ENCODE measurements at regions not wholly inside any gene's neighbourhood (a gene's known extent, or its start where the extent isn't known, plus 50 kb on each side); places are given as distances from the start of the nearest gene placed in this dataset.
"Not testable (repeated sequence)": the region's sequence is repeated elsewhere in the genome, so short reads cannot be mapped to it uniquely, and the experiment has no call there.

DNA sequence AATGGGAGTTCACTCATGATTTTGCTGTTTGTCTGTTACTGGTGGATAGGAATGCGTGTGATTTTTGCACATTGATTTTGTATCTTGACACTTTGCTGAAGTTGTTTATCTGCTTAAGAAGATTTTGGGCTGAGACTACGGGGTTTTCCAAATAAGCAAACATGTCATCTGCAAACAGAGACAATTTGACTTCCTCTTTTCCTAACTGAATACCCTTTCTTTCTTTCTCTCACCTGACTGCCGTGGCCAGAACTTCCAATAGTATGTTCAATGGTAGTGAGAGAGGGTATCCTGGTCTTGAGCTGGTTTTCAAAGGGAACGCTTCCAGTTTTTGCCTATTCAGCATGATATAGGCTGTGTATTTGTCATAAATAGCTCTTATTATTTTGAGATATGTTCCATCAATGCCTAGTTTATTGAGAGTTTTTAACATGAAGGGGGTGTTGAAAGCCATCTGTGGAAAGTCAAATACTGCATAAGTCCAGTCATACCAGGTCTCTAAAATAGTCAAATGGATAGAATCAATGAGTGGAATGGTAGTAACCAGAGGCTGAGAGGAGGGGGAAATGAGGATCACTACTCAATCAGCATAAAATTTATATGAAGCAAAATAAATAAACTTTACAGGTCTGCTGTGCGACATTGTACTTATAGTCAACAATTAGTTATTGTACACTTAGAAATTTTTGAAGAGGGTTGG is 610.4 kb upstream of the ADGRB3 start:
- no peak for DNase-seq (ENCODE audit: low read depth)

- not testable (repeated sequence) for DNase-seq (ENCODE audit: low read depth)
Observed at GRCh38 chr6:68022968-68023367, 612.1 kb upstream of the ADGRB3 start.

DNA sequence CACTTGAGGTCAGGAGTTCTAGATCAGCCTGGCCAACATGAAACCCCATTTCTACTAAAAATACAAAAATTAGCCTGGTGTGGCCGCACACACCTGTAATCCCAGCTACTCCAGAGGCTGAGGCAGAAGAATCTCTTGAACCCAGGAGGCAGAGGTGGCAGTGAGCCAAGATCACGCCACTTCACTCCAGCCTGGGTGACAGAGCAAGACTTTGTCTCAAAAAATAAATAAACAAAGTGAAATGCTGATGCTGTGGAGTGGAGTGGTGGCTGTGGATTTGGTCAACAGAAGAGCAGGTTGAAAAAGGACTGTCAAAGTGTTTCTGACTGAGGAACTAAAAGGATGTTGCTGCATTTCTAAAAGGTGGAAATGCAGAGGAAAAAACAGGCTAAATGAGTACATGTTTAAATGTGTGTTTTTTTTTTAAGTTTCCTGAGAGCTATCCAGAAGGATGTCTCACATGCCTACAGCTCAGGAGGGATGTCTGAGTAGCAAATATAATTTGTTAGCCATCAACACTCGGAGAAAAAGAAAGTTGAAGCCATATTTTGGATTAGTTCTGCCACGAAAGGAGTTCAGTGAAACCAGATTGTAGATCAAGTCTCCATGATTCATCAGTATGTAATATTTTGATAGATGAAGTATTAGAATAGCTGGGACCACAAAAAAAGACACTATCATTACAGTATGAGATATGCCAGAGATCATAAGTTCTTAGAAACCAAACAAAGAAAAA is 621.1 kb upstream of the ADGRB3 start:
- DNase-seq (ENCODE audit: low read depth): peak; percentile 34

DNA sequence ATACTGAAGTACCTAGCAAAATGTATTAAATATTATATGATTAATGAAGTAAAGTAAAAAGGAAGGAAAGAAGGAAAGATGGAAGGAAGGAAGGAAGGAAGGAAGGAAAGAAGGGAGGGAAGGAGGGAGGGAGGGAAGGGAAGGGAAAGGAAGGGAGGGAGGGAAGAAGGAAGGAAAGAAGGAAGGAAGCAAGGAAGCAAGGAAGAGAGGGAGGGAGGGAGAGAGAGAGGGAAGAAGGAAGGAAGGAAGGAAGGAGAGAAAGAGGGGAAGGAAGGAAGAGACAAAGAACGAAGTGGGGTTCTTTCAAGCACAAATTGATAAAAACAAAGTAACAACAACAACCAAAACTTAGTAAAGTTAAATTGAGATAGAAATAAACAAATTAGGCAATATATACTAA is 622.3 kb upstream of the ADGRB3 start:
- no peak for DNase-seq (ENCODE audit: low read depth)

DNA sequence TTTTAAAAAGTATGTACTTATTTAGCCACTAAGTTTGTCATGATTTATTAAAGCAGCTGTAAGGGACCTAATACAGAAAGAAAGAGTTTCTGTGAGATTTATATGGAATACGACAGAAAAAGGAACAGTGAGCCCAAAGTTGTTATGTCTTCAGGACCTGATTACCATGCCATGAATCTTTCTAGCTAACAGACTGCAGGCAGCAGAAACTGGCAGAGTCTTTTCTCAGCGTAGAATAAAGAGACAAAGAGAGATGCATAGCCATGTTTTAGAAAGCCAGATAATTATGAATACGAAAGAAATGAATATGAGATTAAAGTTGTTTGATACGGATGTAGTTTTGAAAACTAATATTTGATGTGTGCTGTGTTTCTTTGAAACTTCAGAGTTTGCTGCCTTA is 624.1 kb upstream of the ADGRB3 start:
- DNase-seq (ENCODE audit: low read depth): no peak

GRCh38 chr6:68008445-68008844 is 626.6 kb upstream of the ADGRB3 start:
- peak; percentile 76 for DNase-seq (ENCODE audit: low read depth)

- DNase-seq (ENCODE audit: low read depth): no peak
Observed at GRCh38 chr6:68007717-68008116, 627.4 kb upstream of the ADGRB3 start.

GRCh38 chr6:67986694-67987232 is 648.3 kb upstream of the ADGRB3 start:
- DNase-seq (ENCODE audit: low read depth): peak; percentile 34

DNA sequence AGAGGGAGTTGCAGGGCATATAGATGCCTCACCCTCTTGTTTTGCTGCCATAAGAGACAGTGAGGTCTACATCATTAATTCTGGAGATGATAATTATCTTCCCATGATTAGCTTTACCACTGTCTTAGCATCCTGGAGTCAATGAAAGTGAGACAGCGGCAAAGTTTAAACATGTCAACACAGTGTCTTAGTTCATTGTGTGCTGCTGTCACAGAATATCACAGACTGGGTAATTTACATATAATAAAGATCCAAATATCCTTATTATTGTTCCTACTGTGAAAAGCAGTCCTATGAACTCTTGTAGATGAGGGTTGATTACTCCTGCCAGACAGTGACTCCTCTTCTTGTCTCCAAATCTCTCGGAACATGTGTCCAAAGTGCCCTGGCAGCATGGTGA is 658.6 kb upstream of the ADGRB3 start:
- DNase-seq (ENCODE audit: low read depth): no peak

- DNase-seq (ENCODE audit: low read depth): no peak
Observed at GRCh38 chr6:67974931-67975330, 660.2 kb upstream of the ADGRB3 start.

GRCh38 chr6:67971812-67972211 is 663.3 kb upstream of the ADGRB3 start:
- DNase-seq (ENCODE audit: low read depth): no peak

- peak; percentile 44 for DNase-seq (ENCODE audit: low read depth)
Observed at GRCh38 chr6:67966830-67967229, 668.3 kb upstream of the ADGRB3 start.

GRCh38 chr6:67956352-67956751 is 678.7 kb upstream of the ADGRB3 start:
- no peak for DNase-seq (ENCODE audit: low read depth)

- peak; percentile 50 for DNase-seq (ENCODE audit: low read depth)
Observed at GRCh38 chr6:67952948-67953347, 682.1 kb upstream of the ADGRB3 start.

DNA sequence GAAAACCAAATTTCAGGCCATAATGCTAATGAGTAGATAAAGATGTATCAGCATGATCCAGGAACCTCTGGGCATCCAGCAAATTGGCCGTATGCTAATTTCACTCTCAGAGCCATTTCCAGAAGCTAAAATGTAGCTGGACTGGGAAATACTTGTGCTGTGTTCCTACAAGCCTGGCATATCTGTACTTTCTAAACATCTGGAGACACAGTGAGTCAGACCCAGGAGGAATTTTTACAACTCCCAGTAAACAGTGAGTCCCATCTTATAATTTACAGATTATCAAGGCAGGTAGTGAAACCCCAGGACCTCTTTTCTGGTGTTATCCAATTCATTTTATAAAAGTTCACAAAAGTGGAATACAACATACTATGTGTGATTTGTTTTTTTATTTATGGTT is 683.0 kb upstream of the ADGRB3 start:
- DNase-seq (ENCODE audit: low read depth): peak; percentile 75

- DNase-seq (ENCODE audit: low read depth): not testable (repeated sequence)
Observed at GRCh38 chr6:67947762-67948161, 687.3 kb upstream of the ADGRB3 start.

GRCh38 chr6:67935976-67936477 is 699.1 kb upstream of the ADGRB3 start:
- no peak for DNase-seq (ENCODE audit: low read depth)

DNA sequence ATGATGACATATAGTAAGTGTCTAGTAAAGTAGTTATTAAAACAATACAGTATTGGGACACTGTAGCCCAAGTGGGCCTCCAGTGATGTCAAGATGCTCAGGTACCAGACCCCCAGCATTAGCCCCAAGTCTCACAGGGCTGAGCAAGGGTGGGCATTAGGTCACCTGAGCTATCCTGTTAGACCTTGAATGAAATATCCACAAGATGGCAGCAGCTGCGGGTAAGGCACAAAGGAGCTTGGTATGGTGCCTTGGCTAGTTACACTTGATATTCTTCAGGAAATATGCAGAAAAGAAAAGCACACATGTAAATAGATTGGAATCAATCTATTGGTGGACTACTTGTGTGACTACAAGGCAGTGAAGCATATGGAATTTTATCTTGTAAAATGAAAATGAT is 701.8 kb upstream of the ADGRB3 start:
- DNase-seq (ENCODE audit: low read depth): peak; percentile 42

DNA sequence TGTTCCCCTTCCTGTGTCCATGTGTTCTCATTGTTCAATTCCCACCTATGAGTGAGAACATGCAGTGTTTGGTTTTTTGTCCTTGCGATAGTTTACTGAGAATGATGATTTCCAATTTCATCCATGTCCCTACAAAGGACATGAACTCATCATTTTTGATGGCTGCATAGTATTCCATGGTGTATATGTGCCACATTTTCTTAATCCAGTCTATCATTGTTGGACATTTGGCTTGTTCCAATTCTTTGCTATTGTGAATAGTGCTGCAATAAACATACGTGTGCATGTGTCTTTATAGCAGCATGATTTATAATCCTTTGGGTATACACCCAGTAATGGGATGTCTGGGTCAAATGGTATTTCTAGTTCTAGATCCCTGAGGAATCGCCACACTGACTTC is 712.5 kb upstream of the ADGRB3 start:
- DNase-seq (ENCODE audit: low read depth): not testable (repeated sequence)

DNA sequence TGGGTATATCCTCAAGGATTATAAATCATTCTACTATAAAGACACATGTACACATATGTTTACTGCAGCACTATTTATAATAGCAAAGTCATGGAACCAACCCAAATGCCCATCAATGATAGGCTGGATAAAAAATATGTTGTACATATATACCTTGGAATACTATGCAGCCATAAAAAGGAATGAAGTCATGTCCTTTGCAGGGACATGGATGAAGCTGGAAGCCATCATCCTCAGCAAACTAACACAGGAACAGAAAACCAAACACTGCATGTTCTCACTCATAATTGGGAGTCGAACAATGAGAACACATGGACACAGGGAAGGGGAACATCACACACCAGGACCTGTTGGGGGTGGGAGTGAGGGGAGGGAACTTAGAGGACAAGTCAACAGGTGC is 715.0 kb upstream of the ADGRB3 start:
- DNase-seq (ENCODE audit: low read depth): not testable (repeated sequence)

DNA sequence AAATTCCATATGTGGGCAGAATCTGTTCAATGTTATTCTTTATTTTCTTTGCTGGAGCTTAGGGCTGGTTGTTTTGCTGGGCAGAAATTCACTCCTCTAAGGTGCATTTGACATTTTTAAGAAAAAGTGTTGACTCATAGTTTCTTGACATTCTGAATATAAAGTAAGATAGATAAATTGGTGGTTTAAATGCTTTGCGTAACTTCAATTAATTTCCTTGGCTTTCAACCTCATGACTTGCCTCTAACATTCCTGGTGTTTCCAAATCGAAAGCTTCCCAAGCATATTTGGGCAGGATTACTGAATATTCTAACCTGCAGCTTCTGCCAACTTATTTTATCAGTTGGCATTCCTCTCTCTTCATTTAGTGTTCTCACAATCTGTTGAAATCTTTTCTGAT is 718.7 kb upstream of the ADGRB3 start:
- peak; percentile 93 for DNase-seq (ENCODE audit: low read depth)

GRCh38 chr6:67914419-67914818 is 720.7 kb upstream of the ADGRB3 start:
- DNase-seq (ENCODE audit: low read depth): peak; percentile 59

DNA sequence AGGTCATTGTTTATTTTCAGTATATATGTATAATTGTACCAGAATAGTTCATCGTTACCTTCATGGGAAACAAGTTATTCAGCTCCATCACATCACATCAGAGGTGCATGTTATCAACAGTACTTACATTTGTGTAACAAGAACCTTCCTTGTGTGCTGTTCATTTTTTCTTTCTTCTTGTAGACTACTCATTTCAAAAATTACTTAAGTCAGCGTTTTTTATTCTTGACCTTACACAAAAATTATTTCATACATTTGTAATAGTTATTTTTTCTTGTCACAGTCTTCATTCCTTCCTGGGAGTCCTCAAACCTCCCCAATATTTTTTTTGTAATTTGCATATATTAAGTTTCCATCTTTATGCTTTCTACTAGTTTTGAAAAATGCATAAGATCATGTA is 725.7 kb upstream of the ADGRB3 start:
- DNase-seq (ENCODE audit: low read depth): no peak

Measured in M059J (cell line).